ENCODE measurements at regions not wholly inside any gene's neighbourhood (a gene's known extent, or its start where the extent isn't known, plus 50 kb on each side); places are given as distances from the start of the nearest gene placed in this dataset.
"Not testable (repeated sequence)": the region's sequence is repeated elsewhere in the genome, so short reads cannot be mapped to it uniquely, and the experiment has no call there.

- Histone ChIP-seq H3K4me3 (ENCODE audit: low read depth, low read length) (no peak overlapping the region), H2AFZ (ENCODE audit: low read length, unreplicated experiment) (no peak overlapping the region), H3K36me3 (ENCODE audit: insufficient read depth, low read length) (no peaks in the 10 kb centered on the region), H3K27me3 (ENCODE audit: insufficient read depth, low read length) (no peaks in the 10 kb centered on the region), H3K79me2 (ENCODE audit: control insufficient read depth, insufficient read depth, low read length, unreplicated experiment) (no peaks in the 10 kb centered on the region), H3K27ac (ENCODE audit: low read depth, low read length) (no peak overlapping the region), H3K4me1 (ENCODE audit: control insufficient read depth, insufficient read depth, low read length, unreplicated experiment) (no peaks in the 10 kb centered on the region)
Measured at GRCh38 chr11:121983901-121984300, 132.1 kb downstream of the BLID start.

DNA sequence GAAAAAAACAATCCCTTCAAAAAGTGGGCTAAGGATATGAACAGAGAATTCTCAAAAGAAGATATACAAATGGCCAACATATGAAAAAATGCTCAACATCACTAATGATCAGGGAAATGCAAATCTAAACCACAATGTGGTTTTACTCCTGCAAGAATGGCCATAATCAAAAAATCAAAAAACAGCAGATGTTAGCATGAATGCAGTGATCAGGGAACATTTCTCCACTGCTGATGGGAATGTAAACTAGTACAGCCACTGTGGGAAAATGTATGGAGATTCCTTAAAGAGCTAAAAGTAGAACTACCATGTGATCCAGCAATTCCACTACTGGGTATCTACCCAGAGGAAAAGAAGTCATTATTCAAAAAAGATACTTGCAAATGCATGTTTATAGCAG is 138.1 kb downstream of the BLID start:
- not testable (repeated sequence) for H3K79me2 ChIP-seq (ENCODE audit: control insufficient read depth, insufficient read depth, low read length, unreplicated experiment); H3K27ac ChIP-seq (ENCODE audit: low read depth, low read length); H3K27me3 ChIP-seq (ENCODE audit: insufficient read depth, low read length); H3K36me3 ChIP-seq (ENCODE audit: insufficient read depth, low read length); H3K4me3 ChIP-seq (ENCODE audit: low read depth, low read length); H2AFZ ChIP-seq (ENCODE audit: low read length, unreplicated experiment); H3K4me1 ChIP-seq (ENCODE audit: control insufficient read depth, insufficient read depth, low read length, unreplicated experiment)

GRCh38 chr11:121968638-121969037 is 147.4 kb downstream of the BLID start:
- Histone ChIP-seq H2AFZ (ENCODE audit: low read length, unreplicated experiment) (no peak overlapping the region), H3K36me3 (ENCODE audit: insufficient read depth, low read length) (no peaks in the 10 kb centered on the region), H3K27me3 (ENCODE audit: insufficient read depth, low read length) (no peaks in the 10 kb centered on the region), H3K27ac (ENCODE audit: low read depth, low read length) (no peak overlapping the region), H3K79me2 (ENCODE audit: control insufficient read depth, insufficient read depth, low read length, unreplicated experiment) (no peaks in the 10 kb centered on the region), H3K4me1 (ENCODE audit: control insufficient read depth, insufficient read depth, low read length, unreplicated experiment) (peaks cover 18% of the 10 kb centered on the region), H3K4me3 (ENCODE audit: low read depth, low read length) (no peak overlapping the region)

DNA sequence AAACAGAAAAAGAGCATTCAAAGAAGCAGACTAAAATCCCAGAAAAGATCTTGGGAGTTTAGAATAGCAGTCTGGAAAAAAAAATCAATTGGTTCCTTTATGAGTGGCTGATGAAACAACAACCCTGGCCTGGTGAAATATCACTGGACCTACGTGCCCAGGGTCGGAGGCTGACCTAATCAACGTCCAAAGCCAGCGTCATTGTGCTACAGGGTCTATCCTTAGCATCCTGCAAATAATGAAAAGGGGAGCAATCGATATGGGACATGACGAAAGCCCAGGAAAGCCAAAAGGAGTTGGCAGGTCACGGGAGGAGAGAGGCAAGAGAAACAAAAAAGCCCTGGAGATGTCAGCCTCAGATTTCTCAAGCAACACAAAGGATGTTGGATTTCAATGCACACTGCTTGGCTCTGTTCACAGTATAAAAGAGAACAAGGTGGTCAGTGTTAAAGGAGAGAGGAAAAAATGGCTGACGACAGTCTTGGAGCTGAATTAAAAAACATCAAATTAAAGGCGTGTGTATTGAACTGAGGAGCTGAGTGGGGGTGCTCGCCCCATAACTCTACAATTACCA is 148.8 kb downstream of the BLID start:
- peaks cover 18% of the 10 kb centered on the region for H3K4me1 ChIP-seq (ENCODE audit: control insufficient read depth, insufficient read depth, low read length, unreplicated experiment)
- H3K27ac ChIP-seq (ENCODE audit: low read depth, low read length): no peak overlapping the region
- H3K36me3 ChIP-seq (ENCODE audit: insufficient read depth, low read length): no peaks in the 10 kb centered on the region
- no peak overlapping the region for H3K4me3 ChIP-seq (ENCODE audit: low read depth, low read length)
- no peak overlapping the region for H2AFZ ChIP-seq (ENCODE audit: low read length, unreplicated experiment)
- H3K27me3 ChIP-seq (ENCODE audit: insufficient read depth, low read length): no peaks in the 10 kb centered on the region
- no peaks in the 10 kb centered on the region for H3K79me2 ChIP-seq (ENCODE audit: control insufficient read depth, insufficient read depth, low read length, unreplicated experiment)

- H3K27me3 ChIP-seq (ENCODE audit: insufficient read depth, low read length): no peaks in the 10 kb centered on the region
- no peak overlapping the region for H3K4me3 ChIP-seq (ENCODE audit: low read depth, low read length)
- no peak overlapping the region for H2AFZ ChIP-seq (ENCODE audit: low read length, unreplicated experiment)
- H3K27ac ChIP-seq (ENCODE audit: low read depth, low read length): peak overlapping the region; percentile 54
- H3K36me3 ChIP-seq (ENCODE audit: insufficient read depth, low read length): no peaks in the 10 kb centered on the region
- no peaks in the 10 kb centered on the region for H3K79me2 ChIP-seq (ENCODE audit: control insufficient read depth, insufficient read depth, low read length, unreplicated experiment)
- peaks cover 18% of the 10 kb centered on the region for H3K4me1 ChIP-seq (ENCODE audit: control insufficient read depth, insufficient read depth, low read length, unreplicated experiment)
Measured at GRCh38 chr11:121965330-121965729, 150.7 kb downstream of the BLID start.

DNA sequence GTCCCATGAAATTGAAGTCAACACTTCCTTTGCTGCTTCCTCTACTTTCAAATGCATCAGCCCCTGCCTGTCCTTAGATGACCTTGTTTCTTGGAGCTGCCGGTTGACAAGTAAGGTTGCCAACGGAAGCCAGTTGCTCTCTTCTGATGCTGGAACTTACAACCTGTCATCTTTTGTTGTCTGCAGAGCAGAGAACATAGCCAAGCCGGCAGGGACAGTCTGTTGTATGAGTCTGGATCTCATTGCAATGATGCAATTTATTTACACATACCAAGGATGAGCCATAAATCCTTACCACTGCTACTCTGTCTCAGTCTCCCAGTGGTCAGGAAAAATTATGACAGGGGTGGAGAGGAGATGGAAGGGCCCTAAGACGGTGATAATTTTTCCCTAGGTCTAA is 151.4 kb downstream of the BLID start:
- Histone ChIP-seq H3K4me1 (ENCODE audit: control insufficient read depth, insufficient read depth, low read length, unreplicated experiment) (peaks cover 18% of the 10 kb centered on the region), H2AFZ (ENCODE audit: low read length, unreplicated experiment) (peak overlapping the region; percentile 31), H3K27me3 (ENCODE audit: insufficient read depth, low read length) (no peaks in the 10 kb centered on the region), H3K36me3 (ENCODE audit: insufficient read depth, low read length) (no peaks in the 10 kb centered on the region), H3K79me2 (ENCODE audit: control insufficient read depth, insufficient read depth, low read length, unreplicated experiment) (no peaks in the 10 kb centered on the region), H3K4me3 (ENCODE audit: low read depth, low read length) (peak overlapping the region; percentile 40; the same call in 1 of the 2 replicates), H3K27ac (ENCODE audit: low read depth, low read length) (peak overlapping the region; percentile 54)

DNA sequence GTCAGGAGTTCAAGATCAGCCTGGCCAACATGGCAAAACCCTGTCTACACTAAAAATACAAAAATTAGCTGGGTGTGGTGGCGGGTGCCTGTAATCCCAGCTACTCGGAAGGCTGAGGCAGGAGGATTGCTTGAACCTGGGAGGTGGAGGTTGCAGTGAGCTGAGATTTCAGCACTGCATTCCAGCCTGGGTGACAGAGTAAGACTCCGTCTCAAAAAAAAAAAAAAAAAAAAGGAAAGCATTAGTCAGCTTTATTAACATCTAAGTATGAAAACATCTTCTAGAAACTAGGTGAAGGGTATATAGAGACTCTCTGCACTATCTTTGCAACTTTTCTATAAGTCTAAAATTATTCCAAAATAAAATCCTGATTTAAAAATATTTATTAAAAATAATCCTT is 152.2 kb downstream of the BLID start:
- not testable (repeated sequence) for H3K36me3 ChIP-seq (ENCODE audit: insufficient read depth, low read length)
- peaks cover 21% of the 10 kb centered on the region for H3K4me1 ChIP-seq (ENCODE audit: control insufficient read depth, insufficient read depth, low read length, unreplicated experiment)

DNA sequence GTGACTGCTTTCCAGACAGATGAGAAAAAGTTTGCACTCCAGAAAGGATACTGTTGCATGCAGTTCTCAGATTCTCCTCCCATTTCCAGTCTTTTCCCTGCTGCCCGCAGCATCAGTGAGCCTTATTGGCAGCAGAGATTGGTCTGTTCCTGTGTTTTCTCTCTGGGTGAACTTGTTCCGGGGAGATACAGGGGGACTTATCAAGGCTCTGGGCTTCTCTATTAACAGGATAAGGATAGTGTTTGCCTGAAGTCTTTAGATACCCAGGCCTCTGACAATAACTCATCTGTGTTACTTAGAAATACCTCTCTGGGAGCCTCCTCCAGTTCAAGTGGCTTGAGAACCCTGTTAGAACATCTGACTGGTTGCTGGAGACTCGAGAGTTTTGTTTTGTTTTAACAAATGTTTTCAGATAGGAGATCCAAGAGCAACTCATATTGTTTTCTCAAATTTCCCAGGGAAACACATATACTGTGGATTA is 154.7 kb downstream of the BLID start:
- no peak overlapping the region for H2AFZ ChIP-seq (ENCODE audit: low read length, unreplicated experiment)
- no peaks in the 10 kb centered on the region for H3K36me3 ChIP-seq (ENCODE audit: insufficient read depth, low read length)

More for the DNA sequence above, 152.2 kb downstream of the BLID start:
- not testable (repeated sequence) for H3K27me3 ChIP-seq (ENCODE audit: insufficient read depth, low read length); H3K79me2 ChIP-seq (ENCODE audit: control insufficient read depth, insufficient read depth, low read length, unreplicated experiment); H2AFZ ChIP-seq (ENCODE audit: low read length, unreplicated experiment); H3K4me3 ChIP-seq (ENCODE audit: low read depth, low read length)
- peak overlapping the region; percentile 54; the same call in 1 of the 2 replicates for H3K27ac ChIP-seq (ENCODE audit: low read depth, low read length)

DNA sequence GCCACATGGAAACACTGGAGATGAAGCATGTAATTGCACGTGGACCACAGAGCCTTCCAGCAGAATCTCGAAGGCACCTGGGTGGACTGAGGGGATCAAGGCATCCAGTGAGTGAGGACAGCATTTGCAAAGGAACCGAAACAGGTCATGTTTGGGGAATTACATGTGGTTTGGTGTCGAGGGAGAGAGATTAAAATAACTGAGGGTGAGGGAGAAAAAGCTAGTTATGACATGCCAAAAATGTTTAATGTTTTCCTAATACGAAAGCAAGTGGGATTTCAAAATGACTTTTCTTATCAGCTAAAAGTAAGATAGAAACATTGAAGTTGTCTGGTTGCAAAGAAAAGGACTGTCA is 157.1 kb downstream of the BLID start:
- Histone ChIP-seq H3K27ac (ENCODE audit: low read depth, low read length) (no peak overlapping the region), H3K36me3 (ENCODE audit: insufficient read depth, low read length) (no peaks in the 10 kb centered on the region), H2AFZ (ENCODE audit: low read length, unreplicated experiment) (peak overlapping the region; percentile 76), H3K79me2 (ENCODE audit: control insufficient read depth, insufficient read depth, low read length, unreplicated experiment) (no peaks in the 10 kb centered on the region), H3K27me3 (ENCODE audit: insufficient read depth, low read length) (no peaks in the 10 kb centered on the region), H3K4me3 (ENCODE audit: low read depth, low read length) (no peak overlapping the region), H3K4me1 (ENCODE audit: control insufficient read depth, insufficient read depth, low read length, unreplicated experiment) (peaks cover 4% of the 10 kb centered on the region)

More for the DNA sequence above, 154.7 kb downstream of the BLID start:
- no peaks in the 10 kb centered on the region for H3K27me3 ChIP-seq (ENCODE audit: insufficient read depth, low read length)
- H3K4me3 ChIP-seq (ENCODE audit: low read depth, low read length): no peak overlapping the region
- no peak overlapping the region for H3K27ac ChIP-seq (ENCODE audit: low read depth, low read length)
- no peaks in the 10 kb centered on the region for H3K79me2 ChIP-seq (ENCODE audit: control insufficient read depth, insufficient read depth, low read length, unreplicated experiment)
- H3K4me1 ChIP-seq (ENCODE audit: control insufficient read depth, insufficient read depth, low read length, unreplicated experiment): peaks cover 22% of the 10 kb centered on the region

DNA sequence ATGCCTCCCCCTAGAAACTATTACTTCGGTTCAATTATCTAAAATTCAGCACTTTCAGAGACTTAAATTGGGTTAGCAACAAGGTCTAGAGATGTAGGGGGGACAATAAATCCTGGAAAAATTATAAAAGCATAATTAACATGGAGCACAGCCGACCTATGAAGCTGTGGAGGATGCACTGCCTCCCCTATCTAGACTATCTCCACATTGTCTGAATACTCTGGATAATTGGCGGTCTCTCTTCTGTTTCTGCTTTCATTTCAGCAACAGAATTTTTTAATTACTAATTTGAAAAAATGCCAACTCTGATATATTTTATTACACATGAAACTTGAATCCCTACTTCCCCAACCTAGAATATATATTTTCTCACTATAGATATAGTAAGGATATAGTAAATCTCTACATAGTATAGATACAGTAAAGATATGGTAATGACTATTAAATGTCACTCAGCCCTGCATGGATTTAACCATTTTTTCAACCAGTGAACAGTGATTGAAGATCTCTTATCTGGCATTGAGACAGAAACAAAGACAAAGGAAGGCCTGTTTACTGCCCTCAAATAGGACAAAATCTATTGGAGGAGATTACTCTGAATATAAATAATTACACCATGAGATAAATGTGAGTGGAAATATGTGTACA is 157.6 kb downstream of the BLID start:
- H3K27me3 ChIP-seq (ENCODE audit: insufficient read depth, low read length): no peaks in the 10 kb centered on the region
- no peak overlapping the region for H3K27ac ChIP-seq (ENCODE audit: low read depth, low read length)
- H3K4me3 ChIP-seq (ENCODE audit: low read depth, low read length): no peak overlapping the region
- no peaks in the 10 kb centered on the region for H3K79me2 ChIP-seq (ENCODE audit: control insufficient read depth, insufficient read depth, low read length, unreplicated experiment)
- H3K4me1 ChIP-seq (ENCODE audit: control insufficient read depth, insufficient read depth, low read length, unreplicated experiment): peaks cover 4% of the 10 kb centered on the region
- peak overlapping the region; percentile 76 for H2AFZ ChIP-seq (ENCODE audit: low read length, unreplicated experiment)
- no peaks in the 10 kb centered on the region for H3K36me3 ChIP-seq (ENCODE audit: insufficient read depth, low read length)

DNA sequence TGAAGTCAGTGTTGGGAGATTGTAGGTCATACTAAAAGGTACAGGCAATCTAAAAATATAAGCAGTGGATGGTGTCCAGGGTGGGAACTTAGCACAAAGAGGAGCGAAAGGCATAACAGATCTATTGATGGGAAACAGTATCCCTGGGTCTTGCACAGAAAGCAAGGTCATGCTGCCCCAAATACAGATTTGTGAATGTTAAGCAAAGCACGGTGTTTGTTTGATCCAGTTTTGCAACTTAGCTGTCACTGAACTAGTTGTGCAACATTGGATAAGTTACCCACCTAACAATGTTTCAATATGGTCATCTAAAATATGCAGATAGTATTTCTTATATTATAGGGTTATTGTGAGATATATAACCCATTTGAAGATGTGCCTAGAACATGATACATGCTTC is 162.9 kb downstream of the BLID start:
- no peak overlapping the region for H3K27ac ChIP-seq (ENCODE audit: low read depth, low read length)
- no peaks in the 10 kb centered on the region for H3K36me3 ChIP-seq (ENCODE audit: insufficient read depth, low read length)
- H3K4me3 ChIP-seq (ENCODE audit: low read depth, low read length): no peak overlapping the region
- H3K79me2 ChIP-seq (ENCODE audit: control insufficient read depth, insufficient read depth, low read length, unreplicated experiment): no peaks in the 10 kb centered on the region
- no peaks in the 10 kb centered on the region for H3K4me1 ChIP-seq (ENCODE audit: control insufficient read depth, insufficient read depth, low read length, unreplicated experiment)
- H2AFZ ChIP-seq (ENCODE audit: low read length, unreplicated experiment): no peak overlapping the region
- H3K27me3 ChIP-seq (ENCODE audit: insufficient read depth, low read length): no peaks in the 10 kb centered on the region

Measured in ACC112 (cell line).